HG03457 (cell line): ENCODE measurements at regions not wholly inside any gene's neighbourhood (a gene's known extent, or its start where the extent isn't known, plus 50 kb on each side); places are given as distances from the start of the nearest gene placed in this dataset.
"Not testable (repeated sequence)": the region's sequence is repeated elsewhere in the genome, so short reads cannot be mapped to it uniquely, and the experiment has no call there.

ENCODE experiments used
- ATAC-seq: cut with Tn5 transposase; IDR thresholded peaks from one replicate; pipeline ENCODE4 v1.9.1; 2021; ENCODE audit warnings: moderate number of reproducible peaks; ENCODE audit not compliant: unreplicated experiment

GRCh38 chr2:129922571-129923264 is 56.7 kb upstream of the RAB6C start:
- ATAC-seq: no peak

GRCh38 chr2:129923265-129924091 is 56.0 kb upstream of the RAB6C start:
- no peak for ATAC-seq

- not testable (repeated sequence) for ATAC-seq
Measured at GRCh38 chr2:129924115-129924514, 55.4 kb upstream of the RAB6C start.

- ATAC-seq: no peak
Measured at GRCh38 chr2:129925381-129925780, 54.1 kb upstream of the RAB6C start.

GRCh38 chr2:129927696-129928095 is 51.8 kb upstream of the RAB6C start:
- no peak for ATAC-seq

- no peak for ATAC-seq
Measured at GRCh38 chr2:129929321-129930290, 49.9 kb upstream of the RAB6C start.
